Neural crest cell (in vitro differentiated cells): ENCODE measurements at regions not wholly inside any gene's neighbourhood (a gene's known extent, or its start where the extent isn't known, plus 50 kb on each side); places are given as distances from the start of the nearest gene placed in this dataset.
A peak's percentile ranks its signal among the peaks of the same experiment; 100 is the strongest.

ENCODE experiments used
- DNase-seq: peaks from one replicate; pipeline ENCODE4 v3.0.0; 2021; ENCODE audit warnings: low read depth, mixed read lengths, low spot score
- H3K27ac Mint-ChIP-seq: one replicate; pipeline ENCODE4 v1.8.0; 2021; ENCODE audit warnings: mild to moderate bottlenecking, mixed read lengths; ENCODE audit not compliant: unreplicated experiment
- H3K27me3 Mint-ChIP-seq: 2 replicates; pipeline ENCODE4 v1.8.0; 2021; ENCODE audit warnings: low read depth, mild to moderate bottlenecking, mixed read lengths
- H3K36me3 Mint-ChIP-seq: 2 replicates; pipeline ENCODE4 v1.8.0; 2021; ENCODE audit warnings: low read depth, mild to moderate bottlenecking, mixed read lengths
- H3K4me1 Mint-ChIP-seq: 2 replicates; pipeline ENCODE4 v1.8.0; 2021; ENCODE audit warnings: mixed read lengths
- H3K4me3 Mint-ChIP-seq: one replicate; pipeline ENCODE4 v1.8.0; 2021; ENCODE audit warnings: mild to moderate bottlenecking, mixed read lengths
- H3K9me3 Mint-ChIP-seq: 2 replicates; pipeline ENCODE4 v1.8.0; 2021; ENCODE audit warnings: mixed read lengths
- TF ChIP-seq, protein P1 (sequence below): fragments of 200-600 bp; sonication (generic); conservative IDR thresholded peaks from 2 replicates; pipeline ENCODE4 v1.5.0; 2021; ENCODE audit warnings: antibody characterized with exemption, mild to moderate bottlenecking

DNA sequence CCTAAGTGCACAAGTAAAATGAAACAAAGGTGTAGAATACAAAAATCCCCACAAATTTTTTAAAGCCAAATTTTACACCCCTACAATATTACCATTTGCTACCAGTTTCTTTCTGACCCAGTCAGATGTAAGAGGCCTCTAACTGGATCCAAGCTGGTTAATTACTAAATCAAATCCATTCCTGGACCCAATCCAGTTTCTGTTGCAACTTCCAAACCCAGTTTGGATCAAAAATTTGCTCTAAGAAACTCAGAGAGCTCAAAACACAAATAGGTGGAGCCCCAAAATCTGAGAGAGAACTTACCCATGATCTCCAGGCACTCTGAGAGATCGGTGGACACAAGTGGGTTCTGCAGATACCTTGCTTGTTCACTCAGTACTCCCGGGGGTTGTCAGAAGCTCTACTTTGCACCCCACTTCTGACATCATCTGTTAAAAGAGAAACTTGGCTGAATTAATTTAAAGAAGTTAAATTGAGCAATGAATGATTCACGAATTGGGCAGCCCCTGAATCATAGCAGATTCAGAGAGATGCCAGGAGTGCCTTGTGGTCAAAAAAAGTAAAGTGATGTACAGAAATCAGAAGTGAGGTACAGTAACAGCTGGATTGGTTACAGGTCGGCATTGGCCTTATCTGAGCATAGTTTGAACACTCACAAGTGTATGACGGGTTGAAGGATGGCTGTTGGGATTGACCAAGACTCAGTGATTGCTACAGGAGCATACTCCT lies 448.0 kb downstream of the KCNT2 start:
- no peak overlapping the region for H3K4me3 Mint-ChIP-seq
- H3K36me3 Mint-ChIP-seq = peaks cover 2% of the 10 kb centered on the region
- H3K9me3 Mint-ChIP-seq = peaks cover 14% of the 10 kb centered on the region
- peak overlapping the region; percentile 12 for H3K27ac Mint-ChIP-seq
- no peaks in the 10 kb centered on the region for H3K27me3 Mint-ChIP-seq
- TF ChIP-seq, protein P1, sequence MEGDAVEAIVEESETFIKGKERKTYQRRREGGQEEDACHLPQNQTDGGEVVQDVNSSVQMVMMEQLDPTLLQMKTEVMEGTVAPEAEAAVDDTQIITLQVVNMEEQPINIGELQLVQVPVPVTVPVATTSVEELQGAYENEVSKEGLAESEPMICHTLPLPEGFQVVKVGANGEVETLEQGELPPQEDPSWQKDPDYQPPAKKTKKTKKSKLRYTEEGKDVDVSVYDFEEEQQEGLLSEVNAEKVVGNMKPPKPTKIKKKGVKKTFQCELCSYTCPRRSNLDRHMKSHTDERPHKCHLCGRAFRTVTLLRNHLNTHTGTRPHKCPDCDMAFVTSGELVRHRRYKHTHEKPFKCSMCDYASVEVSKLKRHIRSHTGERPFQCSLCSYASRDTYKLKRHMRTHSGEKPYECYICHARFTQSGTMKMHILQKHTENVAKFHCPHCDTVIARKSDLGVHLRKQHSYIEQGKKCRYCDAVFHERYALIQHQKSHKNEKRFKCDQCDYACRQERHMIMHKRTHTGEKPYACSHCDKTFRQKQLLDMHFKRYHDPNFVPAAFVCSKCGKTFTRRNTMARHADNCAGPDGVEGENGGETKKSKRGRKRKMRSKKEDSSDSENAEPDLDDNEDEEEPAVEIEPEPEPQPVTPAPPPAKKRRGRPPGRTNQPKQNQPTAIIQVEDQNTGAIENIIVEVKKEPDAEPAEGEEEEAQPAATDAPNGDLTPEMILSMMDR = no peak
- H3K4me1 Mint-ChIP-seq = peaks cover 12% of the 10 kb centered on the region
- DNase-seq = no peak

DNA sequence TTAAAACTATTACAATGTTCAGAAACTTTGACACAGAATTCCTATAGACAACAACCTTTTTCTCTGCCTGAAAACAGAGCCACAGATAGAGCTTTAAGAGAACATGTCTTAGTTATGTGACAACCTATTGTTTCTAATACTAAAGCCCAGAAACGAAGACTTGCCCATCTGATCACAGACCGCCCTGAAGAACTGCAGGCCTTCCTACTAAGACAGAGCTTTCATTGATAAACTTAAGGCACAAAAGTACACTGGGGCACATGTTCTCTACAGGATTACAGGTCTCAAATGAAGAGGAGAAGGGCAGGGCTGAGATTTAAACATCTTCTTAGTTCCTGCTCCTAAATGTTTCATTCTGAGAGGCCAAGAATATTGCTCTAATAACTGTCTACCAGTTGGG lies 452.7 kb downstream of the KCNT2 start:
- H3K27ac Mint-ChIP-seq = peak overlapping the region; percentile 92
- peaks cover 7% of the 10 kb centered on the region for H3K36me3 Mint-ChIP-seq
- no peaks in the 10 kb centered on the region for H3K27me3 Mint-ChIP-seq
- peak overlapping the region; percentile 66 for H3K4me3 Mint-ChIP-seq
- H3K4me1 Mint-ChIP-seq = peaks cover 20% of the 10 kb centered on the region
- TF ChIP-seq, protein P1 = no peak
- peaks cover 12% of the 10 kb centered on the region for H3K9me3 Mint-ChIP-seq
- DNase-seq = no peak

DNA sequence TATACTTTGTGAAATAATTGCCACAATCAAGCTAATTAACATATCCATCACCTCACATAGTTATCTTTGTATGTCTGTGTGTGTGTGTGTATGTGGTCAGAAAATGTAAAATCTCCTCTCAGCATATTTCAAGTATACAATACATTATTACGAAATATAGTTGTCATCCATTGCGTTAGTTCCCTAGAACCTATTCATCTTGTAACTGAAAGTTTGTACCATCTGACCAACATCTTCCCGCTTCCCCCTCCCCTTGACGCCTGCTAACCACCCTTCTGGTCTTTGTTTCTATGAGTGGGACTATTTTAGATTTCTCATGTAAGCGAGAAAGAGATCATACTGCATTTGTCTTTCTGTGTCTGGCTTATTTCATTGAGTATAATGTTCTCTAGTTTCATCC lies 455.3 kb downstream of the KCNT2 start:
- Mint-ChIP-seq H3K4me1 (peaks cover 20% of the 10 kb centered on the region), H3K36me3 (peaks cover 7% of the 10 kb centered on the region), H3K4me3 (no peak overlapping the region), H3K9me3 (peaks cover 12% of the 10 kb centered on the region), H3K27me3 (no peaks in the 10 kb centered on the region), H3K27ac (no peak overlapping the region)
- DNase-seq = no peak
- TF ChIP-seq, protein P1 = no peak

DNA sequence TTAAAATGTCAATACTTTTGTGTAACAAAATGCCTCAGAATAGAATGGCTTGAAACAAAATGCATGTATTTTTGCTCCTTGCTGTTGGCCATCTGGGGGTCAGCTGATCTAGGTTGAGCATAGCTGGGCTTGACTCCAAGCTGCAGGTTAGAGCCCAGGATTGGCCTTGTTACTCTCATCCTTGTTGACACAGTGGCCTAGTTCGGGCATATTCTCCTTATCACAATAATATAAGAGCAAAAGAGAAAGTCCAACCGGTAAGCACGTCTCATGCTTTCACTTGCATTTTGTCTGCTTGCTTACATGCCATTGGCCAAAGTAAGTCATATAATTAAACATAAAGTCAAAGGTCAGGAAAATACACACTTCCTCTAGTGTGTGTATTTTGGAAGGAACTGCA lies 456.2 kb downstream of the KCNT2 start:
- peaks cover 12% of the 10 kb centered on the region for H3K9me3 Mint-ChIP-seq
- DNase-seq = no peak
- H3K36me3 Mint-ChIP-seq = peaks cover 7% of the 10 kb centered on the region
- no peaks in the 10 kb centered on the region for H3K27me3 Mint-ChIP-seq
- H3K27ac Mint-ChIP-seq = no peak overlapping the region
- TF ChIP-seq, protein P1 = no peak
- no peak overlapping the region for H3K4me3 Mint-ChIP-seq
- peaks cover 20% of the 10 kb centered on the region for H3K4me1 Mint-ChIP-seq

DNA sequence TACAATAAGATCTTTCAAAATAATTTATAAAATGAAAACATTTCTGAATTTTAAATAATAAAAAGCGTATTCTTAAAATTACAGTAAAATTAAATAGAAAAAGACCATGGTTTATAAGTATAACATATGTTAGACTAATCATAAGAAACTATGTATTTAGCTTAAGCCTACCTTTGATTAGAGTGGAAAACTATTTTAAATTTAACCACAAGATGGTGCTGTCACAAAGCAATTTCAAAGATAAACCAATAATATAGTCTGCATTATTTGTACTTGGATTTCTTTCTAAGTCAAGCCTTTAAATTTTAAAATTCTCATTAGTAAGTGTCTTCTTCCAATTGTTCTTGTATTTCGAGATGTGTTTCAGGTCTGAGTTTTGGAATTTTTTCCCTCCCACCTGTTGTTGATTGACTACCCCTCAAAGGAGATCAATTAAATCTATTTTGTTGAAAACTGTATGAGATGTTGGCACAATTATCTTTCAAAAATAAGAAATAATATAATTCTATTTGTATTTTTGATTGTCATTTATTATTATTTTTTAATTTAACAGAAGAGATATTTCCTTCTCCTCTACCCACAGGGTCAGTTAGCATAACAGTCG lies 459.8 kb downstream of the KCNT2 start:
- Mint-ChIP-seq H3K27me3 (no peaks in the 10 kb centered on the region), H3K4me1 (peaks cover 20% of the 10 kb centered on the region), H3K27ac (no peak overlapping the region), H3K36me3 (peaks cover under 1% of the 10 kb centered on the region), H3K9me3 (peaks cover 4% of the 10 kb centered on the region), H3K4me3 (no peak overlapping the region)
- TF ChIP-seq, protein P1 = peak; percentile 84
- no peak for DNase-seq
